Endodermal cell (in vitro differentiated cells): ENCODE measurements at regions not wholly inside any gene's neighbourhood (a gene's known extent, or its start where the extent isn't known, plus 50 kb on each side); places are given as distances from the start of the nearest gene placed in this dataset.

Source experiments
- DNase-seq: peaks from one replicate; pipeline ENCODE4 v3.0.0-alpha.2; 2017
- H3K27ac ChIP-seq: 2 replicates; pipeline ENCODE4 v1.5.1; 2013; ENCODE audit warnings: mild to moderate bottlenecking, low read depth, low read length, moderate library complexity
- H3K27me3 ChIP-seq: 2 replicates; pipeline ENCODE4 v1.6.1; 2013; ENCODE audit warnings: mild to moderate bottlenecking, low read length, moderate library complexity; ENCODE audit not compliant: insufficient read depth, control insufficient read depth, poor library complexity, severe bottlenecking
- H3K36me3 ChIP-seq: 2 replicates; pipeline ENCODE4 v1.7.0; 2013; ENCODE audit warnings: mild to moderate bottlenecking, low read length, moderate library complexity; ENCODE audit not compliant: control insufficient read depth, insufficient read depth
- H3K4me1 ChIP-seq: one replicate; pipeline ENCODE4 v1.7.0; 2013; ENCODE audit warnings: low read length; ENCODE audit not compliant: control insufficient read depth, insufficient read depth
- H3K4me3 ChIP-seq: 2 replicates; pipeline ENCODE4 v1.5.1; 2013; ENCODE audit warnings: mild to moderate bottlenecking, low read length, moderate library complexity
- H3K9ac ChIP-seq: 2 replicates; pipeline ENCODE4 v1.6.1; 2013; ENCODE audit warnings: mild to moderate bottlenecking, low read length, moderate library complexity; ENCODE audit not compliant: poor library complexity, severe bottlenecking; ENCODE audit errors: extremely low read depth
- H3K9me3 ChIP-seq: 2 replicates; pipeline ENCODE4 v1.6.1; 2013; ENCODE audit warnings: mild to moderate bottlenecking, low read length, moderate library complexity; ENCODE audit not compliant: control insufficient read depth
- H3K27ac Mint-ChIP-seq: 2 replicates; pipeline ENCODE4 v1.8.0; 2020; ENCODE audit warnings: mixed read lengths
- H3K27me3 Mint-ChIP-seq: 2 replicates; pipeline ENCODE4 v1.8.0; 2021; ENCODE audit warnings: mild to moderate bottlenecking, mixed read lengths; ENCODE audit not compliant: insufficient read depth
- H3K36me3 Mint-ChIP-seq: 2 replicates; pipeline ENCODE4 v1.8.0; 2020; ENCODE audit warnings: low read depth, mixed read lengths
- H3K4me1 Mint-ChIP-seq: 2 replicates; pipeline ENCODE4 v1.8.0; 2020; ENCODE audit warnings: mixed read lengths
- H3K4me3 Mint-ChIP-seq: 2 replicates; pipeline ENCODE4 v1.8.0; 2020; ENCODE audit warnings: mild to moderate bottlenecking, moderate library complexity, mixed read lengths
- H3K9me3 Mint-ChIP-seq: 2 replicates; pipeline ENCODE4 v1.8.0; 2020; ENCODE audit warnings: mild to moderate bottlenecking, mixed read lengths
- CTCF ChIP-seq: fragments of 200-600 bp; sonication (generic); conservative IDR thresholded peaks from 2 replicates; pipeline ENCODE4 v1.5.0; 2021; ENCODE audit warnings: antibody characterized with exemption, mild to moderate bottlenecking
- WGBS, 2 experiments: methylation state at CpG; one replicate each; pipeline versions ENCODE4 v1.1.5 to v1.1.7; 2013; ENCODE audit warnings: missing lambda C conversion rate in 2 of 2, mixed read lengths in 1 of 2; ENCODE audit not compliant: insufficient coverage in 1 of 2, insufficient read length in 1 of 2; 5-methylcytosine and 5-hydroxymethylcytosine counted together

GRCh38 chr3:27885641-27886040 lies 163.5 kb upstream of the EOMES start:
- H3K27me3 ChIP-seq, result no peaks in the 10 kb centered on the region
- peaks cover 19% of the 10 kb centered on the region for H3K4me1 ChIP-seq
- Mint-ChIP-seq H3K4me1 (peaks cover 66% of the 10 kb centered on the region), H3K27me3 (no peaks in the 10 kb centered on the region), H3K9me3 (no peaks in the 10 kb centered on the region), H3K27ac (peak overlapping the region; percentile 32), H3K36me3 (no peaks in the 10 kb centered on the region), H3K4me3 (peak overlapping the region; percentile 13)
- no peaks in the 10 kb centered on the region for H3K9me3 ChIP-seq
- TF ChIP-seq CTCF, result no peak
- DNase-seq, result peak; percentile 86
- H3K4me3 ChIP-seq, result peak overlapping the region; percentile 6
- H3K9ac ChIP-seq, result no peak overlapping the region
- H3K27ac ChIP-seq, result no peak overlapping the region
- 0% methylated on average over 1 of the region's 1 CpG; no CpG with 5 or more reads in 1 of the 2 experiments for WGBS, 2 experiments
- no peaks in the 10 kb centered on the region for H3K36me3 ChIP-seq

- peaks cover 6% of the 10 kb centered on the region for H3K36me3 Mint-ChIP-seq
- peak; percentile 58 for TF ChIP-seq CTCF
- H3K27ac Mint-ChIP-seq, result peak overlapping the region; percentile 21
- H3K9ac ChIP-seq, result no peak overlapping the region
- H3K9me3 Mint-ChIP-seq, result peaks cover 9% of the 10 kb centered on the region
- H3K36me3 ChIP-seq, result no peaks in the 10 kb centered on the region
- H3K4me3 Mint-ChIP-seq, result no peak overlapping the region
- peaks cover 54% of the 10 kb centered on the region for H3K4me1 Mint-ChIP-seq
- no peak overlapping the region for H3K4me3 ChIP-seq
- peaks cover 13% of the 10 kb centered on the region for H3K4me1 ChIP-seq
- WGBS, 2 experiments, result 85 to 92% methylated on average over 2 of the region's 2 CpGs
- peaks cover 19% of the 10 kb centered on the region for H3K9me3 ChIP-seq
- H3K27ac ChIP-seq, result no peak overlapping the region
- no peaks in the 10 kb centered on the region for H3K27me3 ChIP-seq
- DNase-seq, result peak; percentile 64
- H3K27me3 Mint-ChIP-seq, result no peaks in the 10 kb centered on the region
Observed at GRCh38 chr3:27888562-27888961, 166.4 kb upstream of the EOMES start.

- Mint-ChIP-seq H3K27me3 (no peaks in the 10 kb centered on the region), H3K4me1 (peaks cover 49% of the 10 kb centered on the region), H3K4me3 (no peak overlapping the region), H3K9me3 (peaks cover 9% of the 10 kb centered on the region), H3K36me3 (peaks cover 11% of the 10 kb centered on the region), H3K27ac (no peak overlapping the region)
- Histone ChIP-seq H3K4me1 (peaks cover 10% of the 10 kb centered on the region), H3K27ac (no peak overlapping the region), H3K36me3 (no peaks in the 10 kb centered on the region), H3K9ac (no peak overlapping the region), H3K27me3 (no peaks in the 10 kb centered on the region), H3K4me3 (no peak overlapping the region), H3K9me3 (peaks cover 19% of the 10 kb centered on the region)
- no peak for DNase-seq
- 65% methylated on average over 4 of the region's 4 CpGs; no CpG with 5 or more reads in 1 of the 2 experiments for WGBS, 2 experiments
- TF ChIP-seq CTCF, result no peak
Observed at GRCh38 chr3:27889745-27890144, 167.6 kb upstream of the EOMES start.
